GM06990 (cell line): ENCODE measurements at regions not wholly inside any gene's neighbourhood (a gene's known extent, or its start where the extent isn't known, plus 50 kb on each side); places are given as distances from the start of the nearest gene placed in this dataset.
"Not testable (repeated sequence)": the region's sequence is repeated elsewhere in the genome, so short reads cannot be mapped to it uniquely, and the experiment has no call there.

Source experiments
- DNase-seq: peaks from one replicate; pipeline ENCODE4 v3.0.0-alpha.2; 2011; ENCODE audit not compliant: insufficient read length; ENCODE audit errors: extremely low read depth
- H3K27me3 ChIP-seq: replicated peaks from 2 replicates; pipeline ENCODE4 v1.6.0; 2011; ENCODE audit warnings: low read length; ENCODE audit not compliant: control insufficient read depth, insufficient read depth
- H3K36me3 ChIP-seq: 2 replicates; pipeline ENCODE4 v1.5.1; 2011; ENCODE audit warnings: low read length; ENCODE audit not compliant: control insufficient read depth, insufficient read depth
- H3K4me3 ChIP-seq: replicated peaks from 2 replicates; pipeline ENCODE4 v1.5.1; 2011; ENCODE audit warnings: low read depth, mild to moderate bottlenecking, control low read depth, low read length
- CTCF ChIP-seq: IDR thresholded peaks from 2 replicates; pipeline ENCODE4 v1.5.1; 2011; ENCODE audit warnings: low read length, control low read depth, mild to moderate bottlenecking, inconsistent platforms; ENCODE audit not compliant: insufficient read depth, poor library complexity, severe bottlenecking

- DNase-seq: no peak
- no peak for TF ChIP-seq CTCF
- Histone ChIP-seq H3K36me3 (no peaks in the 10 kb centered on the region), H3K27me3 (no peaks in the 10 kb centered on the region), H3K4me3 (no peak overlapping the region)
Observed at GRCh38 chr2:75379476-75380210, 180.3 kb upstream of the TACR1 start.

- DNase-seq: no peak
- H3K36me3 ChIP-seq: no peaks in the 10 kb centered on the region
- H3K4me3 ChIP-seq: no peak overlapping the region
- no peak for TF ChIP-seq CTCF
- H3K27me3 ChIP-seq: no peaks in the 10 kb centered on the region
Observed at GRCh38 chr2:75375646-75376582, 176.6 kb upstream of the TACR1 start.

GRCh38 chr2:75374414-75374957, 175.2 kb upstream of the TACR1 start:
- DNase-seq, H3K4me3 ChIP-seq, H3K27me3 ChIP-seq, H3K36me3 ChIP-seq: not testable (repeated sequence)

GRCh38 chr2:75367401-75367800, 168.1 kb upstream of the TACR1 start:
- Histone ChIP-seq H3K27me3 (no peaks in the 10 kb centered on the region), H3K36me3 (no peaks in the 10 kb centered on the region), H3K4me3 (no peak overlapping the region)
- TF ChIP-seq CTCF: no peak
- no peak for DNase-seq

- H3K4me3 ChIP-seq: no peak overlapping the region
- no peak for DNase-seq
- no peaks in the 10 kb centered on the region for H3K27me3 ChIP-seq
- no peak for TF ChIP-seq CTCF
- no peaks in the 10 kb centered on the region for H3K36me3 ChIP-seq
Observed at GRCh38 chr2:75361486-75361885, 162.2 kb upstream of the TACR1 start.

GRCh38 chr2:75360945-75361344, 161.6 kb upstream of the TACR1 start:
- DNase-seq: no peak
- Histone ChIP-seq H3K36me3 (no peaks in the 10 kb centered on the region), H3K4me3 (no peak overlapping the region), H3K27me3 (no peaks in the 10 kb centered on the region)
- TF ChIP-seq CTCF: no peak
